ENCODE measurements at regions not wholly inside any gene's neighbourhood (a gene's known extent, or its start where the extent isn't known, plus 50 kb on each side); places are given as distances from the start of the nearest gene placed in this dataset.

GRCh38 chr4:22181736-22182135, 233.2 kb upstream of the KCNIP4 start:
- Histone ChIP-seq H3K27ac (replicated peaks; ENCODE audit: low read length) (no peak overlapping the region), H3K27me3 (ENCODE audit: control insufficient read depth in 3 of 3, insufficient read depth in 3 of 3, low read depth in 1 of 3, low read length in 3 of 3) (no peaks in the 10 kb centered on the region), H4K91ac (ENCODE audit: low read depth, low read length, poor library complexity) (no peak overlapping the region), H2BK5ac (ENCODE audit: low read length) (no peak overlapping the region), H3K79me1 (ENCODE audit: low read depth, low read length) (no peaks in the 10 kb centered on the region), H3K9ac (ENCODE audit: low read depth, low read length, poor library complexity) (no peak overlapping the region), H4K8ac (ENCODE audit: low read depth, low read length) (no peak overlapping the region), H3K14ac (ENCODE audit: low read length) (no peak overlapping the region), H3K4me2 (ENCODE audit: insufficient read depth, low read length, poor library complexity, severe bottlenecking) (no peak overlapping the region), H2BK120ac (ENCODE audit: low read depth, low read length) (no peak overlapping the region), H3K4ac (ENCODE audit: low read length) (no peak overlapping the region), H3K36me3 (replicated peaks in 1 of 2; ENCODE audit: control insufficient read depth in 2 of 2, insufficient read depth in 2 of 2, low read length in 2 of 2) (no peaks in the 10 kb centered on the region), H3K4me1 (ENCODE audit: control insufficient read depth in 2 of 2, insufficient read depth in 1 of 2, low read depth in 1 of 2, low read length in 2 of 2) (no peaks in the 10 kb centered on the region), H2BK15ac (ENCODE audit: low read length) (no peak overlapping the region), H3K4me3 (ENCODE audit: low read length in 2 of 2) (no peak overlapping the region), H3K9me3 (replicated peaks in 1 of 2; ENCODE audit: control insufficient read depth in 2 of 2, insufficient read depth in 1 of 2, low read depth in 1 of 2, low read length in 2 of 2) (no peaks in the 10 kb centered on the region), H3K18ac (ENCODE audit: low read length) (no peak overlapping the region), H2BK12ac (ENCODE audit: low read length) (no peak overlapping the region), H2AK5ac (ENCODE audit: low read depth, low read length) (no peak overlapping the region), H2AFZ (ENCODE audit: low read length) (no peak overlapping the region), H3K23ac (ENCODE audit: low read depth, low read length, poor library complexity) (no peak overlapping the region)
- no peak for DNase-seq (ENCODE audit: low spot score)

GRCh38 chr4:22179124-22179874, 230.7 kb upstream of the KCNIP4 start:
- Histone ChIP-seq H3K27ac (replicated peaks; ENCODE audit: low read length) (no peak overlapping the region), H2BK5ac (ENCODE audit: low read length) (no peak overlapping the region), H2BK120ac (ENCODE audit: low read depth, low read length) (no peak overlapping the region), H3K14ac (ENCODE audit: low read length) (no peak overlapping the region), H3K4me3 (ENCODE audit: low read length in 2 of 2) (no peak overlapping the region), H2BK15ac (ENCODE audit: low read length) (no peak overlapping the region), H3K9ac (ENCODE audit: low read depth, low read length, poor library complexity) (no peak overlapping the region), H4K8ac (ENCODE audit: low read depth, low read length) (no peak overlapping the region), H3K27me3 (ENCODE audit: control insufficient read depth in 3 of 3, insufficient read depth in 3 of 3, low read depth in 1 of 3, low read length in 3 of 3) (no peaks in the 10 kb centered on the region), H3K4me2 (ENCODE audit: insufficient read depth, low read length, poor library complexity, severe bottlenecking) (no peak overlapping the region), H3K18ac (ENCODE audit: low read length) (no peak overlapping the region), H4K91ac (ENCODE audit: low read depth, low read length, poor library complexity) (no peak overlapping the region), H3K79me1 (ENCODE audit: low read depth, low read length) (no peaks in the 10 kb centered on the region), H3K36me3 (replicated peaks in 1 of 2; ENCODE audit: control insufficient read depth in 2 of 2, insufficient read depth in 2 of 2, low read length in 2 of 2) (no peaks in the 10 kb centered on the region), H3K9me3 (replicated peaks in 1 of 2; ENCODE audit: control insufficient read depth in 2 of 2, insufficient read depth in 1 of 2, low read depth in 1 of 2, low read length in 2 of 2) (no peaks in the 10 kb centered on the region), H3K23ac (ENCODE audit: low read depth, low read length, poor library complexity) (no peak overlapping the region), H2AFZ (ENCODE audit: low read length) (no peak overlapping the region), H2AK5ac (ENCODE audit: low read depth, low read length) (no peak overlapping the region), H3K4ac (ENCODE audit: low read length) (no peak overlapping the region), H2BK12ac (ENCODE audit: low read length) (no peak overlapping the region), H3K4me1 (ENCODE audit: control insufficient read depth in 2 of 2, insufficient read depth in 1 of 2, low read depth in 1 of 2, low read length in 2 of 2) (no peaks in the 10 kb centered on the region)
- no peak for DNase-seq (ENCODE audit: low spot score)
- WGBS, 2 donors (ENCODE audit: extremely low coverage in 2 of 2, insufficient read length in 2 of 2, insufficient replicate concordance in 1 of 2) = no CpG with 5 or more reads among the region's 1 CpG

- Histone ChIP-seq H2BK15ac (ENCODE audit: low read length) (no peak overlapping the region), H3K4me3 (ENCODE audit: low read length in 2 of 2) (no peak overlapping the region), H3K14ac (ENCODE audit: low read length) (no peak overlapping the region), H3K79me1 (ENCODE audit: low read depth, low read length) (no peaks in the 10 kb centered on the region), H3K36me3 (replicated peaks in 1 of 2; ENCODE audit: control insufficient read depth in 2 of 2, insufficient read depth in 2 of 2, low read length in 2 of 2) (no peaks in the 10 kb centered on the region), H2AK5ac (ENCODE audit: low read depth, low read length) (no peak overlapping the region), H3K4me1 (ENCODE audit: control insufficient read depth in 2 of 2, insufficient read depth in 1 of 2, low read depth in 1 of 2, low read length in 2 of 2) (no peaks in the 10 kb centered on the region), H3K9ac (ENCODE audit: low read depth, low read length, poor library complexity) (no peak overlapping the region), H4K8ac (ENCODE audit: low read depth, low read length) (no peak overlapping the region), H3K4me2 (ENCODE audit: insufficient read depth, low read length, poor library complexity, severe bottlenecking) (no peak overlapping the region), H3K4ac (ENCODE audit: low read length) (no peak overlapping the region), H3K27ac (replicated peaks; ENCODE audit: low read length) (no peak overlapping the region), H3K27me3 (ENCODE audit: control insufficient read depth in 3 of 3, insufficient read depth in 3 of 3, low read depth in 1 of 3, low read length in 3 of 3) (no peaks in the 10 kb centered on the region), H2BK120ac (ENCODE audit: low read depth, low read length) (no peak overlapping the region), H2AFZ (ENCODE audit: low read length) (no peak overlapping the region), H3K23ac (ENCODE audit: low read depth, low read length, poor library complexity) (no peak overlapping the region), H4K91ac (ENCODE audit: low read depth, low read length, poor library complexity) (no peak overlapping the region), H3K18ac (ENCODE audit: low read length) (no peak overlapping the region), H2BK5ac (ENCODE audit: low read length) (no peak overlapping the region), H2BK12ac (ENCODE audit: low read length) (no peak overlapping the region), H3K9me3 (replicated peaks in 1 of 2; ENCODE audit: control insufficient read depth in 2 of 2, insufficient read depth in 1 of 2, low read depth in 1 of 2, low read length in 2 of 2) (no peaks in the 10 kb centered on the region)
- 100% methylated on average over 1 of the region's 1 CpG; no CpG with 5 or more reads in 1 of the 2 donors for WGBS, 2 donors (ENCODE audit: extremely low coverage in 2 of 2, insufficient read length in 2 of 2, insufficient replicate concordance in 1 of 2)
- no peak for DNase-seq (ENCODE audit: low spot score)
These were observed 226.1 kb upstream of the KCNIP4 start for GRCh38 chr4:22174640-22175039.

- H2AK5ac ChIP-seq (ENCODE audit: low read depth, low read length) = no peak overlapping the region
- DNase-seq (ENCODE audit: low spot score) = no peak
These were observed 221.8 kb upstream of the KCNIP4 start for GRCh38 chr4:22170353-22170752.

More at GRCh38 chr4:22170353-22170752, 221.8 kb upstream of the KCNIP4 start:
- Histone ChIP-seq H2BK5ac (ENCODE audit: low read length) (no peak overlapping the region), H3K4me2 (ENCODE audit: insufficient read depth, low read length, poor library complexity, severe bottlenecking) (no peak overlapping the region), H2BK15ac (ENCODE audit: low read length) (no peak overlapping the region), H2AFZ (ENCODE audit: low read length) (no peak overlapping the region), H3K9ac (ENCODE audit: low read depth, low read length, poor library complexity) (no peak overlapping the region), H2BK12ac (ENCODE audit: low read length) (no peak overlapping the region), H3K9me3 (replicated peaks in 1 of 2; ENCODE audit: control insufficient read depth in 2 of 2, insufficient read depth in 1 of 2, low read depth in 1 of 2, low read length in 2 of 2) (no peaks in the 10 kb centered on the region), H3K79me1 (ENCODE audit: low read depth, low read length) (no peaks in the 10 kb centered on the region), H3K27ac (replicated peaks; ENCODE audit: low read length) (no peak overlapping the region), H3K18ac (ENCODE audit: low read length) (no peak overlapping the region), H3K4me3 (ENCODE audit: low read length in 2 of 2) (no peak overlapping the region), H4K91ac (ENCODE audit: low read depth, low read length, poor library complexity) (no peak overlapping the region), H4K8ac (ENCODE audit: low read depth, low read length) (no peak overlapping the region), H2BK120ac (ENCODE audit: low read depth, low read length) (no peak overlapping the region), H3K4ac (ENCODE audit: low read length) (no peak overlapping the region), H3K14ac (ENCODE audit: low read length) (no peak overlapping the region), H3K23ac (ENCODE audit: low read depth, low read length, poor library complexity) (no peak overlapping the region), H3K27me3 (ENCODE audit: control insufficient read depth in 3 of 3, insufficient read depth in 3 of 3, low read depth in 1 of 3, low read length in 3 of 3) (no peaks in the 10 kb centered on the region), H3K4me1 (ENCODE audit: control insufficient read depth in 2 of 2, insufficient read depth in 1 of 2, low read depth in 1 of 2, low read length in 2 of 2) (no peaks in the 10 kb centered on the region), H3K36me3 (replicated peaks in 1 of 2; ENCODE audit: control insufficient read depth in 2 of 2, insufficient read depth in 2 of 2, low read length in 2 of 2) (no peaks in the 10 kb centered on the region)
- WGBS, 2 donors (ENCODE audit: extremely low coverage in 2 of 2, insufficient read length in 2 of 2, insufficient replicate concordance in 1 of 2) = no CpG with 5 or more reads among the region's 1 CpG

Measured in neuronal stem cell (in vitro differentiated cells).